ENCODE measurements at regions not wholly inside any gene's neighbourhood (a gene's known extent, or its start where the extent isn't known, plus 50 kb on each side); places are given as distances from the start of the nearest gene placed in this dataset.

GRCh38 chr5:4203146-4203545 is 607.5 kb downstream of the IRX1 start:
- Mint-ChIP-seq H3K4me3 (no peak overlapping the region), H3K36me3 (ENCODE audit: insufficient read depth in 2 of 2) (no peaks in the 10 kb centered on the region), H3K9me3 (no peaks in the 10 kb centered on the region), H3K27ac (no peak overlapping the region), H3K4me1 (ENCODE audit: low read depth) (no peaks in the 10 kb centered on the region), H3K27me3 (ENCODE audit: low read depth) (no peaks in the 10 kb centered on the region)
- no peak for ATAC-seq (replicated peaks in 1 of 2)
- no peak for DNase-seq

DNA sequence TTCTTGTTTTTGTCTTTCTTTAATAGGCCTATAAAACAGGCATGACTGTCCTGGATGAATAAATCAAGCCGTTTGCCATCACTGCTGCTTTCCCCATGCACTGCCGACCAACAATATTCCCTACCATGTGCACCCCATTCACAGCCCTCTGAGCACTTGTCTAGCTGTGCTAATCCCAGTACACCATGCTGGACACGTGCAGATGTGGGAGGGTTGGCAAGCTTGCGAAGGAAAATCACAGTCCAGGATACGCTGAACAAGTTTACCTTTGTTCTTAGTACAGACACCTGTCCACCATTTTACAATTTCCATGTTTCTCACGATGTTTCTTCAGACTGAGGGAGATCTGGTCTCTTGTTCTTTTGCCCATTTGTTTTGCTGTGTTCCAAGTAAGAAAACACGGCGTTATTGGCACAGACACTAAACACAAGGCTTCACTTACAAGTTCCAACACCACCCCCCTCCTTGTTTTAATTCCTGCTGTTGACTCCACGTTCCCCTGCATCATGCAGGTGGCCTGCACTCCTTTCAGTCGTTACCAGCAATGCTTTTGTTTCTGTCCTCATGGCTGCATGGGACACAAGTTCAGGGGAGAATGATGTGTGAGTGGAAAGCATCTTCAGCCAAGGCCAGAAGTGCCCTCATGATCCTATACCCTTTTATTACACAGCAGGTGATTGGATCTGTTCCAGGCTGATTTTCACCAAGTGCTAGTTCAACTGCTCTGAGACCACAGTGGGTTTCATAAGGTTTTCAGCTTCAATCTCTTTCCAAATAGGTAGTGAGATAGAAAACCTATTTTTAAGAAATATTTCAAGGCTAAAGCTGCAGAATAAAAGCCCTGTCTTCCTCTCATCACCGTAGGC is 608.9 kb downstream of the IRX1 start:
- Mint-ChIP-seq H3K9me3 (peaks cover 5% of the 10 kb centered on the region in 2 donors), H3K36me3 (ENCODE audit: insufficient read depth in 2 of 2) (no peaks in the 10 kb centered on the region), H3K27me3 (ENCODE audit: low read depth) (no peaks in the 10 kb centered on the region), H3K27ac (no peak overlapping the region), H3K4me3 (no peak overlapping the region), H3K4me1 (ENCODE audit: low read depth) (no peaks in the 10 kb centered on the region)
- ATAC-seq (replicated peaks in 1 of 2) (no peak), DNase-seq (no peak)

DNA sequence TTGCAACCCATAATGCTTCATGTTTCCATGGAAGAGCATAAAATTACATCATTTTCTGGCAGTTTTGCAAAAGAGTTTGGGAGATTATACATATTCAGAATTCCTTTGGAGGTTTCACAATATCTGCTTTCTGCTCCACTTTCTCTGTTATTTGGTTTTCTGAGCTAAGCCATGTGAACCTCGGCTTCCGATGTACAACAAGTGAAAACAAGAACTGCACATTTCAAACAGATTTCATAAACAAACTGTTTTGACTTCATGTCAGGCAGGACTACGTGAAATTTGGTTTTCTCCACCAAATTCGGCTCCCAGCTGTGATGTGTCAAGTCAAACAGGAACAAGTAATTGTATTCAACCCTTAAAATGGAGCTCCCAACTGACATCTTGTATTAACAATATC is 609.8 kb downstream of the IRX1 start:
- H3K9me3 Mint-ChIP-seq, result peaks cover 5 to 8% of the 10 kb centered on the region in 2 donors
- no peaks in the 10 kb centered on the region for H3K4me1 Mint-ChIP-seq (ENCODE audit: low read depth)
- no peak overlapping the region for H3K4me3 Mint-ChIP-seq
- no peak overlapping the region for H3K27ac Mint-ChIP-seq
- H3K27me3 Mint-ChIP-seq (ENCODE audit: low read depth), result no peaks in the 10 kb centered on the region
- H3K36me3 Mint-ChIP-seq (ENCODE audit: insufficient read depth in 2 of 2), result no peaks in the 10 kb centered on the region
- DNase-seq (no peak), ATAC-seq (replicated peaks in 1 of 2) (no peak)

DNA sequence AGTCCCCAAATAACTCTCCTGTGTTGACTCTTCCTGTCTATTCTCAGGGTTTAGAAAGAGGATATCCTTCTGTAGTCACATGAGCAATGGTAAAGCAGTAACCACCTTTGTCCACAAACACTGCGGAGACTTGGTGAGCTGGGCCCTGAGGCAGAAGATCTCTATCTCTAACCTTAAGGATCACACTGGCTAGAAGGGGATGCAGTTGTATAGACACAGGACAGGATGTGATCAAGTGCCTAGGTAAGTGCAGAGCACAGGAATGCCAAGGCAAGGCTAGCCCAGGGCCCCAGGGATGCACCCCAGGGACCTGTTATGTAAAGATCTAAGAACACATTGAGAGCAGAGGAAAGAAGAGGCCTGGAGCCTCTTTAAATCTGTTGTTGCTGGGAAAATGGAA is 610.5 kb downstream of the IRX1 start:
- no peaks in the 10 kb centered on the region for H3K4me1 Mint-ChIP-seq (ENCODE audit: low read depth)
- no peak overlapping the region for H3K4me3 Mint-ChIP-seq
- DNase-seq (no peak), ATAC-seq (replicated peaks in 1 of 2) (no peak)
- no peaks in the 10 kb centered on the region for H3K27me3 Mint-ChIP-seq (ENCODE audit: low read depth)
- H3K9me3 Mint-ChIP-seq, result peaks cover 5 to 8% of the 10 kb centered on the region in 2 donors
- no peak overlapping the region for H3K27ac Mint-ChIP-seq
- H3K36me3 Mint-ChIP-seq (ENCODE audit: insufficient read depth in 2 of 2), result no peaks in the 10 kb centered on the region

GRCh38 chr5:4207486-4207885 is 611.9 kb downstream of the IRX1 start:
- ATAC-seq (replicated peaks in 1 of 2) (no peak), DNase-seq (no peak)
- no peak overlapping the region for H3K4me3 Mint-ChIP-seq
- no peaks in the 10 kb centered on the region for H3K36me3 Mint-ChIP-seq (ENCODE audit: insufficient read depth in 2 of 2)
- peaks cover 5 to 8% of the 10 kb centered on the region in 2 donors for H3K9me3 Mint-ChIP-seq
- H3K27me3 Mint-ChIP-seq (ENCODE audit: low read depth), result no peaks in the 10 kb centered on the region
- no peaks in the 10 kb centered on the region for H3K4me1 Mint-ChIP-seq (ENCODE audit: low read depth)
- no peak overlapping the region for H3K27ac Mint-ChIP-seq

- no peak for ATAC-seq (replicated peaks in 1 of 2)
- H3K27me3 Mint-ChIP-seq (ENCODE audit: low read depth), result no peaks in the 10 kb centered on the region
- H3K27ac Mint-ChIP-seq, result no peak overlapping the region
- peaks cover 5 to 8% of the 10 kb centered on the region in 2 donors for H3K9me3 Mint-ChIP-seq
- no peaks in the 10 kb centered on the region for H3K4me1 Mint-ChIP-seq (ENCODE audit: low read depth)
- H3K36me3 Mint-ChIP-seq (ENCODE audit: insufficient read depth in 2 of 2), result no peaks in the 10 kb centered on the region
- H3K4me3 Mint-ChIP-seq, result no peak overlapping the region
- DNase-seq, result no peak
Measured at GRCh38 chr5:4208537-4208936, 612.9 kb downstream of the IRX1 start.

DNA sequence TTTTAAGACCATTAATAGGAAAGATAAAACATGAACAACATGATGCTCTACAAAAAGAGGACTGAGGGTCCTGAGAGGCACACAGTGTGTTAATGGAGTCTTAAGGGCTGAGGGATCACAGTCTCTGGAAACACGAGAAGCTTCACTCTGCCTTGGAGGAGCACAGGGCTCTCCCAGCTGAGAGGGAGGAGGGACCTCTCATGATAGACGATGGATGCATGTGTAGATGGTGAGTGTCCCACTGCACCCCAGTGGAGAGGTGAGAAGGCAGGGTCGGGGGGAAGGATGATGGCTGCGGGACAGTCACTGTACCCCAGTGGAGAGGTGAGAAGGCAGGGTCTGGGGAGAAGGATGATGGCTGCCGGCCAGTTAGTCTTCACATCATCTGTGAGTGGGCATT is 613.4 kb downstream of the IRX1 start:
- no peaks in the 10 kb centered on the region for H3K27me3 Mint-ChIP-seq (ENCODE audit: low read depth)
- H3K4me1 Mint-ChIP-seq (ENCODE audit: low read depth), result no peaks in the 10 kb centered on the region
- no peaks in the 10 kb centered on the region for H3K36me3 Mint-ChIP-seq (ENCODE audit: insufficient read depth in 2 of 2)

DNA sequence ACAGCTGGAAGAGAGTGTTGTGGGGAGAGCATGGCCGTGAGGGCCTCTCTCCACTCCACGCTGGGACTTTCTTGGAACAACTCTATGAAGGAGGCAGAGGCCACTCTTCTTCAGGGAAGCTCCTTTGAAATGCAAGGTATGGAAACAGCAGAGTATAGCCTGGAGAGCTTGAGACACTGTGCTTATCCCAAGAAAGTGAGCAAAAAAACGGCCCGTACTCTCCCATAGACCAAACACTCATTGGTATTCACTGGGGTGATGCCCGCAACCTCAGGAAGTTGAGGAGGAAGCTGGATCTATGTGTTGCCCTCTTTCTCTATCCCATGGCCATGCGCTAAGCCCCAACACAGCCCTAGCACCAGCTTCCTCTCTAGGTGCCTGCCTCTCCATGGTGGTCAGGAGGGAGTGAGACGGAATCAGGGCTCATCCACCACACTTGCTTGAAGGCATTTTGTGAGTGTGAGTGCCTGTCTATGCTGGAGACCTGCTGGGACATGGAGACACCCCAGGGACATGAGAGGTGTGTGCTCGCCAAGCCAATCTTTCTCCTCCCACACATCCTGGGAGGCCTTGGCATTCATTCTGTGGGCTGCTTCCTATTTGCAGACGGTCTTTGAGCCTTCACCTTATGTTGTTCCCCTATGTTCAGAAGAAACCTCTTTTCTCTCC is 616.6 kb downstream of the IRX1 start:
- H3K36me3 Mint-ChIP-seq (ENCODE audit: insufficient read depth in 2 of 2), result no peaks in the 10 kb centered on the region
- peaks cover 5 to 12% of the 10 kb centered on the region in 2 donors for H3K9me3 Mint-ChIP-seq
- DNase-seq (no peak), ATAC-seq (replicated peaks in 1 of 2) (no peak)
- no peak overlapping the region for H3K4me3 Mint-ChIP-seq
- H3K27ac Mint-ChIP-seq, result no peak overlapping the region
- H3K27me3 Mint-ChIP-seq (ENCODE audit: low read depth), result no peaks in the 10 kb centered on the region
- no peaks in the 10 kb centered on the region for H3K4me1 Mint-ChIP-seq (ENCODE audit: low read depth)

More for the DNA sequence above, 613.4 kb downstream of the IRX1 start:
- peaks cover 5 to 8% of the 10 kb centered on the region in 2 donors for H3K9me3 Mint-ChIP-seq
- no peak overlapping the region for H3K27ac Mint-ChIP-seq
- DNase-seq (no peak), ATAC-seq (replicated peaks in 1 of 2) (no peak)
- no peak overlapping the region for H3K4me3 Mint-ChIP-seq

DNA sequence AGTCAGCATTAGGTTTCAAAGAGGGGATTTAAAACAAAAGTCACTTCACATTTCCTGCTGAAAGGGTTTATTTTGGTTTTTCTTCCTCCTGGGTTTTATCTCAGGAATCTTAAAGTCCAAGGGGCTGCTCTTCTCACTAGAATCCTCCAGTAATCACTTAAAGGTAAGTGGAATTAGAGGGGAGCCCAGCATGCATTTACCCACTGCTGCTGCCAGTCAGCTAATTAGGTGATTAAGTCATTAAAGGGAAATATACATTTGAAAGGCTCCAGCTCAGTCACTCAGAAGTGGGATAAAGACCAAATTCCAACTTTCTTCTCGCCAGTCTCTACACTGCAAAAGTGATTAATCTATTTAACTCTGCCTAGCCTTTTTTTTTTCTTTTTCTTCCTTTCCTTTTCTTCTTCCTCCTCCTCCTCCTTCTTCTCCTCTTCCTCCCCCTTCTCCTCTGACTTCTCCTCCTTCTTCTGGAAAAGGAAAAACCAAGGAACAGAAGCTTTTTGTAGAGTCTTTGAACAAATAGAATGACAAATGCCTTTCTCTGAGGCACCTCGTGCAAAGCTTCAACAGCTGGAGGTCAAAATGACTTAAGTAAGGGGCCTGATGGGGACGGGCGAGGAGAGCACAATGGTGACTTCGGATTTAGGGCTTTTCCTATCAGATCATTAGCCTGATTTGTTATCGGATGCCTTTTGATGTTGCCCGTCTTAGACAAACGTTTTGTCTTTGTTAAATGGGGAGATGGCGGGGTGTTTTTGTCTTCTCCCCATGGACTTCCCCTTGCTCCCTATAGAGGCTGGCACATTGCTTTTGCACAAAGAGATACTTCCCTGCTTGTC is 617.6 kb downstream of the IRX1 start:
- Mint-ChIP-seq H3K9me3 (peaks cover 5 to 17% of the 10 kb centered on the region in 2 donors), H3K27ac (no peak overlapping the region)
- DNase-seq, result no peak

DNA sequence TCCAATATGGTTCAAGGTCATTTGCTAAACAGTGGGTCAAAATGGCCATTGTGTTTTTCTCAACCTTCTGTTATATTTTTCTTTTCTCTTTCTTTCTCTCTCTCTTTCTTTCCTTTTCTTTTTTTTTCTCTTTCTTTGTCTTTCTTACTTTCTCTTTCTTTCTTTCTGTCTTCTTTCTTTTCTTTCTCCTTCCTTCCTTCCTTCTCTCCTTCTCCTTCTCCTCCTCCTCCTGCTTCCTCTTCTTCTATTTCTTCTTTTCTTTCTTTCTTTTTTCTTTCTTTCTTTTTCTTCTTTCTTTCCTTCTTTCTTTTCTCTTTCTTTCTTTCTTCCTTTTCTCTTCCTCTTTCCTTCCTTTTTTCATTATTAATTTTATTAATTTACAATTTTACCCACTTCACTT is 619.5 kb downstream of the IRX1 start:
- DNase-seq, result no peak
- Mint-ChIP-seq H3K4me1 (ENCODE audit: low read depth) (no peaks in the 10 kb centered on the region), H3K9me3 (peaks cover 0 to 10% of the 10 kb centered on the region in 2 donors)

More for the DNA sequence above, 617.6 kb downstream of the IRX1 start:
- Mint-ChIP-seq H3K4me1 (ENCODE audit: low read depth) (no peaks in the 10 kb centered on the region), H3K36me3 (ENCODE audit: insufficient read depth in 2 of 2) (no peaks in the 10 kb centered on the region), H3K4me3 (no peak overlapping the region), H3K27me3 (ENCODE audit: low read depth) (no peaks in the 10 kb centered on the region)
- ATAC-seq (replicated peaks in 1 of 2), result no peak

DNA sequence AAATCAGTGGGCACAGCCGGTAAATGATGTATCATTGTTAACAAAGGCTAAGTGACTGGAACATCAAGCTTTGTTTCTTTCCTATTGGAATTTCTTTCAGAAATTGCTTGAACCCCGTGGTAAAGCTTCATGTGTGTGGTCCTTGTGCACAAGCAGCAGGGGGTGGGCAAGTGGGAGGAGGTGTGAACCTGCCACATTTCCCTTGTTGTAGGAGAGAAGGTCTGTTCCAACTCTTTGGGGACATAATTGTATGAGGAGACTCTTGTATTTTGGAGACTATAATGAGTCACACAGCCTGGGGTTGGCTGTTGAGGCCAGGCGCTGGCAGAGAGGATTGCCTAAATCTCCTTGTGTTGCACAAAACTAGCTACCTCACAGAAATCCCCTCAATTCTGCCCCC is 620.5 kb downstream of the IRX1 start:
- peaks cover 0 to 9% of the 10 kb centered on the region in 2 donors for H3K9me3 Mint-ChIP-seq
- H3K36me3 Mint-ChIP-seq (ENCODE audit: insufficient read depth in 2 of 2), result no peaks in the 10 kb centered on the region
- no peaks in the 10 kb centered on the region for H3K4me1 Mint-ChIP-seq (ENCODE audit: low read depth)
- ATAC-seq (replicated peaks in 1 of 2) (no peak), DNase-seq (no peak)
- H3K4me3 Mint-ChIP-seq, result no peak overlapping the region
- H3K27ac Mint-ChIP-seq, result no peak overlapping the region
- no peaks in the 10 kb centered on the region for H3K27me3 Mint-ChIP-seq (ENCODE audit: low read depth)

More for the DNA sequence above, 619.5 kb downstream of the IRX1 start:
- no peak for ATAC-seq (replicated peaks in 1 of 2)
- Mint-ChIP-seq H3K27me3 (ENCODE audit: low read depth) (no peaks in the 10 kb centered on the region), H3K36me3 (ENCODE audit: insufficient read depth in 2 of 2) (no peaks in the 10 kb centered on the region), H3K27ac (no peak overlapping the region), H3K4me3 (no peak overlapping the region)

- Mint-ChIP-seq H3K36me3 (ENCODE audit: insufficient read depth in 2 of 2) (no peaks in the 10 kb centered on the region), H3K9me3 (peaks cover 0 to 9% of the 10 kb centered on the region in 2 donors), H3K4me3 (no peak overlapping the region), H3K4me1 (ENCODE audit: low read depth) (no peaks in the 10 kb centered on the region), H3K27me3 (ENCODE audit: low read depth) (no peaks in the 10 kb centered on the region), H3K27ac (no peak overlapping the region)
- DNase-seq, result no peak
- no peak for ATAC-seq (replicated peaks in 1 of 2)
Measured at GRCh38 chr5:4220016-4220415, 624.4 kb downstream of the IRX1 start.

GRCh38 chr5:4221048-4221447 is 625.4 kb downstream of the IRX1 start:
- Mint-ChIP-seq H3K4me3 (no peak overlapping the region), H3K36me3 (ENCODE audit: insufficient read depth in 2 of 2) (no peaks in the 10 kb centered on the region), H3K4me1 (ENCODE audit: low read depth) (no peaks in the 10 kb centered on the region), H3K27me3 (ENCODE audit: low read depth) (no peaks in the 10 kb centered on the region), H3K27ac (no peak overlapping the region), H3K9me3 (peaks cover 0 to 6% of the 10 kb centered on the region in 2 donors)
- DNase-seq, result no peak
- ATAC-seq (replicated peaks in 1 of 2), result no peak

Data from activated T-cell treated with anti-CD3 and anti-CD28 coated beads, Interleukin-2, amount 50 U/mL, for 72 hours (primary cell).